ENCODE measurements at regions not wholly inside any gene's neighbourhood (a gene's known extent, or its start where the extent isn't known, plus 50 kb on each side); places are given as distances from the start of the nearest gene placed in this dataset.

- no peak for TF ChIP-seq EZH2phosphoT487 (IDR thresholded peaks at IDR 0.05; ENCODE audit: insufficient read depth, low read depth)
- no peak for TF ChIP-seq EZH2 (IDR thresholded peaks at IDR 0.05; ENCODE audit: insufficient read depth, poor library complexity, severe bottlenecking)
These were observed 62.2 kb upstream of the IL17B start for GRCh38 chr5:149441194-149441753.

All from GM23248 (cell line).